ENCODE measurements at regions not wholly inside any gene's neighbourhood (a gene's known extent, or its start where the extent isn't known, plus 50 kb on each side); places are given as distances from the start of the nearest gene placed in this dataset.

- Histone ChIP-seq H3K9ac (ENCODE audit: insufficient read depth in 1 of 2, low read depth in 2 of 2, low read length in 2 of 2) (no peak overlapping the region), H4K20me1 (replicated peaks; ENCODE audit: control insufficient read depth, insufficient read depth, low read length) (no peaks in the 10 kb centered on the region), H3K9me3 (replicated peaks; ENCODE audit: control insufficient read depth, insufficient read depth, low read depth, low read length) (no peaks in the 10 kb centered on the region), H3K36me3 (ENCODE audit: control insufficient read depth, insufficient read depth, low read length) (no peaks in the 10 kb centered on the region), H3K27me3 (ENCODE audit: control insufficient read depth in 2 of 2, insufficient read depth in 2 of 2, low read length in 2 of 2) (peaks cover 0 to 23% of the 10 kb centered on the region in 2 experiments; a peak in 2 of 5 replicates), H2AFZ (ENCODE audit: low read depth, low read length) (no peak overlapping the region), H3K9me1 (ENCODE audit: control insufficient read depth, insufficient read depth, low read length) (no peaks in the 10 kb centered on the region), H3K4me1 (replicated peaks in 1 of 2; ENCODE audit: control insufficient read depth in 2 of 2, insufficient read depth in 2 of 2, low read length in 2 of 2) (no peaks in the 10 kb centered on the region), H3K79me2 (ENCODE audit: control insufficient read depth, insufficient read depth, low read length) (no peaks in the 10 kb centered on the region), H3K27ac (ENCODE audit: extremely low read depth, low read depth, low read length) (no peak overlapping the region), H3K4me3 (no peak overlapping the region), H3K4me2 (ENCODE audit: insufficient read depth, low read length) (no peak overlapping the region)
- 0% methylated on average over 7 of the region's 7 CpGs for WGBS (ENCODE audit: insufficient coverage, low coverage, missing lambda C conversion rate)
- in situ Hi-C loops (cut with MboI), result no loop called here
- POLR2A ChIA-PET, result no interaction called here
- no peak for FAIRE-seq
- intact Hi-C loops (cut with micrococcal nuclease), result no loop called here
- DNase-seq (ENCODE audit: extremely low read depth in 1 of 4, low spot score in 3 of 4), result no peak
- CTCF ChIA-PET (ENCODE audit: low intra/inter-chr PET ratio), result no interaction called here
- BruUV-seq (replicated peaks), result no TSS peak
- ATAC-seq, result no peak
- no peak for TF ChIP-seq BRCA1 (IDR thresholded peaks at IDR 0.05)
- no peak for TF ChIP-seq BRCA1 (CRISPR knock-in tag; IDR thresholded peaks at IDR 0.05)
- no peak for TF ChIP-seq ATF6 (CRISPR knock-in tag; IDR thresholded peaks at IDR 0.05)
- no peak for TF ChIP-seq HDAC6 (IDR thresholded peaks at IDR 0.05; ENCODE audit: low read depth, low read length)
- TF ChIP-seq ZNF143 (CRISPR knock-in tag; IDR thresholded peaks at IDR 0.05), result no peak
- no peak for TF ChIP-seq CBX3 (IDR thresholded peaks at IDR 0.05; ENCODE audit: borderline replicate concordance in 1 of 2, low read length in 2 of 2)
Measured at GRCh38 chr5:3391210-3391609, 204.4 kb upstream of the IRX1 start.
